ENCODE measurements at regions not wholly inside any gene's neighbourhood (a gene's known extent, or its start where the extent isn't known, plus 50 kb on each side); places are given as distances from the start of the nearest gene placed in this dataset.
"Not testable (repeated sequence)": the region's sequence is repeated elsewhere in the genome, so short reads cannot be mapped to it uniquely, and the experiment has no call there.

DNA sequence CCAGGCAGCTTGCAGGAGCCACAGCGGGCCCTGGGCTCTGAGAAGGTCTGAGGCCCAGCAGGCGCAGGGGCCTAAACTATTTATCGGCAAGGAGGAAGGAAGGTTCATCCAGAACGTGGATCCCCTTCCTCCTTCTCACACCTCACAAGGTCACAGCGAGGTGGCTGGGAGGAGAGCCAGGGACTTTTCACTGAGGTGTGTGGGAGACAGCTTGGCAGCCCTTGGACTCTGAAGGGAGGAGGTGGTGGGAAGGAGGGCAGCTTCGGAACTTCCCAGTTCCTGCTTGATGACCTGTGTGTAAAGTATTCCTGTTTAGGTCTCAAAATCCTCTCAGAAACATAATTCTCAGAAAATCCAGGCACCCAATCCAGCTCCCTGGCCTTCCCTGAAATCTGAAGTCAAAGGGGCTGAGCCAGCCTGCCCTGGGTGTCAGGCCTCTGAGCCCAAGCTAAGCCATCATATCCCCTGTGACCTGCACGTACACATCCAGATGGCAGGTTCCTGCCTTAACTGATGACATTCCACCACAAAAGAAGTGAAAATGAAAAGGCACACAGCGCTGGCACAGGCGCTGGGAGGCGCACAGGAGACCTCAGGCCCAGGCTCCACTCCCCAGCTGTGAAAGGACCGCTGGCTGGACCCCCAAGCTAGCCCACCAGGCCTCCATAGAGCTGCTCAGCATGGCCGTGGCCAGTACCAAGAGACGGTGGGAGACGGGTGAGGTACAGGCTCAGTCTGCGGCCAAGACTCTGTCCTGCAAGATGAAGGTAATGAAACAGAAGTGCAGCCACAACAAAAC is 269.4 kb upstream of the FRG2C start:
- not testable (repeated sequence) for DNase-seq (ENCODE audit: low read depth)

DNA sequence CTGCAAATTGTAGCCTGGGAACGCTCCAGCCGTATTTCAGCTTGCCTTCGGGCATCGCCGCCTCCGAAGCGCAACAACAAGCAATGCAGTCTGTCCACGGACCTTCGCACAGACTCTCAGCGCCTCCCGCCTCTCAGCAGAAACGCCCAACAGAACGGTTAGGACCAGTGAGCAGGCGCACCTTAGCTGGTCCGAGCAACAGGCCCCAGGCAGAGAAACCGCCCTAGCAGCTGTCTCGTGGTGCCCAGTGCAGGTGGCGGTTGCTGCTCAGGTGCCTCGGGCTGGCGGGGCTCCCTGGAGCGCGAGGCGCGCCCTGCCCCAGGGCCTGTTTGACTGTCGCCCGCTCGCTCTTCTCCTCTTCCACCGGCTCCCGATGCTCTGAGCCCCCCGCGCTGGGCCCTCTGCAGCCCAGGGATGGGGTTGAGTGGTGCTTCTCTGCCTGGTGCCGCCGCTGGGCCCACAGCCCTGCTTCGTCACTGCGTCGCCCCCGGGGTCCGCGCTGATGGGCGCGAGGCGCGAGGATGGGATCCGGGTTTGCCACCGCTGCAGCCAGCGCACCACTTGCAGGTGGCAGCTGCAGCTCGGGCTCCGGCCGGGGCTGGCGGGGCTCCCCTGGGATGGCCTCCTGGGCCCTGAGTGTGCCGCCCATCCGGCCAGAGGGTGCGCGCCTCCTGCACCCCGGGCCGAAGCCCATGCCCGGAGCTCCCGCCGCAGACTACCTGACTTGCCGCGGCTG is 268.4 kb upstream of the FRG2C start:
- no peak for DNase-seq (ENCODE audit: low read depth)

DNA sequence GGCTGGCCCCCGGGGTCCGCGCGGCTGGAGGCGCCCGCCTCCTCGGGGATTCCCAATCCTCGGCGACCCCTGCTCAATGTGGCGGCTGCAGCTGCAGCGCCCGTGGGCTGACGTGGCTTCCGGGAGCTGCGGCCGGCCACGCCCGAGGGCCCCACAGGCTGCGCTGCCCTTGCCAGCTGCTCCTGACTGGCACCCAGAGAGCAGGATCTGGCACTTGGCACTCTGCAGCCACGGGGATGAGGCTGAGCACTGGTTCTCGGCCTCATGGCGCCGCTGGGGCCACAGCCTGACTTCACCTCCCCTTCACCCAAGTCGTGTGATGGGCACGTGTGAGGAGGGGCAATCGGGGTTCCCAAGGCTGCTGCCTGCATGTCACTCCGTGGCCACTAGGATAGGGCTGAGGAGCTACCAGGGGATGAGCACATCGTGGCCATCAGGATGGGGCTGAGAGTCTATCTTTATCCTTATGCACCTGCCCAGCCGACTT is 267.8 kb upstream of the FRG2C start:
- DNase-seq (ENCODE audit: low read depth), result no peak

DNA sequence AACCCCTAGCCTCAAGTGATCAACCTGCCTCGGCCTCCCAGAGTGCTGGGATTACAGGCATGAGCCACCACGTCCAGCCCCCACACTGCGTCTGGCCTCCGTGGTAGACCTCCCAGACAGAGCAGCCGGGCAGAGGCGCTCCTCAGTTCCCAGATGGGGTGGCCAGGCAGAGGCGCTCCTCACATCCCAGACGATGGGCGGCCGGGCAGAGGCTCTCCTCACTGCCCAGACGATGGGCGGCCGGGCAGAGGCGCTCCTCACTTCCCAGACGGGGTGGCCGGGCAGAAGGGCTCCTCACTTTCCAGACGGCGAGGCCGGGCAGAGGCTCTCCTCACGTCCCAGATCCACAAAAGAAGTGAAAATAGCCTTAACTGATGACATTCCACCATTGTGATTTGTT is 266.6 kb upstream of the FRG2C start:
- DNase-seq (ENCODE audit: low read depth), result not testable (repeated sequence)

DNA sequence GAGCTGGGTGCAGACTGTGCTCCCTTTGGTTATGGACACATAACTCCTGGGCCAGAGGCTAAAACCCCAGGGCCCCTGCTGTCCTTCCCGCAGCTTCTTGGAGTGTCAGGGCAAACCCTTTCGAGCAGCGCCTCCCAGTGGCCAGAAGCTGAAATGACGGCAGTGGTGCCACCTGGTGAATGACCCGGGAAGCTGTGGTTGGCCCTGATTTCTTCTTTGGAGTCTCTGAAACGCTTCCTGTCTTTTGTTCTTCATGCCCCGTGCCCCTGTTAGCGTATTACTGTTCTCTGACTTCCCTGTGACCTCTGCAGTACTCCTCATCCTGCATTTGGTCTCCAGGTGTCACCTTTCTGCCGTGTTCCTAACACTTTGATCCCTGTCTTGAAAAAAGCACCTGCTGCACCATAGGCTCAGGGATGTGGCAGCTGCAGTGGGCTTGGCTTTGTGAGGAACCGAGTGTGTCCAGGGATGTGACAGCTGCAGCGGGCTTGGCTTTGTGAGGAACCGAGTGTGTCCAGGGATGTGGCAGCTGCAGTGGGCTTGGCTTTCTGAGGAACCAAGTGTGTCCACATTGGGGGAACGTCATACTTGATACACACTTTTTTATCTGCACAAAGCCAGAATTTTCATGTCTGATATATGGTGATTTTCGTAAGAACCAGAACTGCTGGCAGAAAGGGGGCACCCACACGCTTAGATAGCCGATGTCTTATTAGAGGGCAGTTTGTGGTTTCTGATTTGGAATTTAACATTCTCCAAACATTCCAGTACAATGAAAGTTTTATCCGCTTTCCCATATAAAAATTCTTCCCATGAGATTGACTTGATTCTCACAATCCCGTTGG is 241.8 kb upstream of the FRG2C start:
- not testable (repeated sequence) for DNase-seq (ENCODE audit: low read depth)

DNA sequence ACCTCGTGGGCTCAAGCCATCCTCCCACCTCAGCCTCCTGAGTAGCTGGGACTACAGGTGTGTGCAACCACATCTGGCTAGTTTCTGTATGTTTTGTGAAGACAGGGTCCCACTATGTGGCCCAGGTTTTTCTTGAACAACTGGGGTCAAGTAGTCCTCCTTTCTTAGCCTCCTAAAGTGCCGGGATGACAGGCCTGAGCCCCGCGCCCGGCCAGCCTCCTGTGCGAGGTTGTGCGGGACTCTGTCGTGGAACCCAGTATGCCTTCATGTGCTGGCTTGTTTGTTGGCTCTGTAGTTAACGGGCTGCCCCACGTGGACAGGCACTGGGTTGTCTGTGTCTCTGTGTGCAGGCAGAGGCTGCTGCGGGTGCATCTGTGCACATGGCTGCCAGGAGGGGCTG is 238.7 kb upstream of the FRG2C start:
- not testable (repeated sequence) for DNase-seq (ENCODE audit: low read depth)

DNA sequence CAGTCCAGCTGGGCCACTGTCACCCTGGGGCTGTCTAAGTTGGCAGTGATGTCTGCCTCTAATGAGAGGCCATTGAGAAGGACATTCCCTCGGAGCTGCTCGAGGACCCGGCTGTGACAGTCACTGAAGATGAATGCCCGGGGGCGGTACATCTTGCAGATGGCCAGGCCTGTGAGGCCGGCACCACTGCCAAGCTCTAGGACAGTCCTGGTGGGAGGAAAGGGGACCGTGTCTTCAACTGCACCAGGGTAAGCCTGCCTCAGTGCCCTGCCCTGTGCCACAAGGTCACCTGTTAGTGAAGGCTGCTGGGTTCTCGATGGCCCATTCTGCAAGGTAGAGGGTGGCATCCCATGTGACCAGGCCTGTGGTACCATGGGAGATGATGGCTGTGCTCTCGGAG is 236.6 kb upstream of the FRG2C start:
- DNase-seq (ENCODE audit: low read depth), result not testable (repeated sequence)

DNA sequence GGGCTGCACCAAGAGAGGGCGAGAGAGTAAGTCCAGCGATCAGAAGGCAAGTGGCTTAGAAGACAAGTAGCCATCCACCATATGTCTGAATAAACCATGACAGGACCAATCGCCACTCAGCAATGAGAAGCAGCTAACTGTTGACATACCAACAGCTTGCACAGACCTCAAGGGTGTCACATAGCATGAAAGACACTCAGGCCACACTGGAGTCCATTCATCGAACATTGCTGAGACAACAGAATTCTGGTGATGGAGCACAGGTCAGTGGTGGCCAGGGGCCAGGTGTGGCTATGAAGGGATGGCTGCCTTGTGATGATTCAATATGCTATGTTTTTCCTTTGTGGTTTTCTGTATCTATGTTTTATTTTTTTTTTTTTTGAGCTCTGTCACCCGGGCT is 236.2 kb upstream of the FRG2C start:
- peak; percentile 1 for DNase-seq (ENCODE audit: low read depth)

DNA sequence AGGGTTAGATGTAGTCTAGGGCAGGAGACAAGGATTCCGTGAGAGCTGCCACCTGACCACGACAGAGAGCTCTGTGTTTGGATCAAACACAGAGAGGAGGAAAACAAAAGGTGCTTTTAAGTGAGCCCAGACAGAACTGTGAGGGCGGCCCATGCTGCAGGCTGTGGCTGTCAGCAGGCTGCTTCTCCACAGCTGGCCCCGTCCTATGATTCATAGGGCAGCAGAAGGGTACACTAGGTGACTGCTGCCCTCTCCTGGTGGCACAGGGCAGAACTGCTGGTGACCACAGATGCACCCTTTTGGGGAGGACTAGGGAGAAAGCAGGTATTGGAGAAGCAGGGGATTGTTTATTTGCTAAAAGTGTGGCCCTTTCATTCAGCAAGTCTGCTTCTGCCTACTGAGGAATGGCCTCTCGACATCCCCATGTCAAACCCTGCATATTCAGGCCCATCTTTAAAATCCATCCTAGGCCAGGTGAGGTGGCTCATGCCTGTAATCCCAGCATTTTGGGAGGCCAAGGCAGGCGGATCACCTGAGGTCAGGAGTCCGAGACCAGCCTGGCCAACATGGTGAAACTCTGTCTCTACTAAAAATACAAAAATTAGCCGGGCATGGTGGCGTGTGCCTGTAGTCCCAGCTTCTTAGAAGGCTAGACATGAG is 234.4 kb upstream of the FRG2C start:
- DNase-seq (ENCODE audit: low read depth), result peak; percentile 58

DNA sequence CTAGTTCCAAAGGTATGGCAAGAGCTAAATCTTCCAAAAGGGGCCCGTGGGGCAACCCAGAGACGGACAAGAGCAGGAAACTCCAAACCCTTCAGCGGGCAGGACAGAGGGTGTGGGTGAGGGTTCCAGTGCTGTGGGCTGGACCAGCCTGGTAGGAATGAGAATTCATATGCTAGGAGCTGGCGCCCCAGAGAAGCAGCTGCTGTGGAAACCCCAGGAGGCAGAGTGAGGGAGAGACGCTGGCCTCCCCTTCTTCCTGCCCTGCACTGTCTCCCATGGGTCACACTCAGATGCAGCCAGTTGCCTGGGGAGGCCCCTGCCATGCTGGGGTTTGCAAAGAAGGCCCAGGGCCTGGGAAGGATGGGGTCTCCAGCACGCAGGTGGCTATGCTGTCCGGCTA is 233.7 kb upstream of the FRG2C start:
- DNase-seq (ENCODE audit: low read depth), result not testable (repeated sequence)

DNA sequence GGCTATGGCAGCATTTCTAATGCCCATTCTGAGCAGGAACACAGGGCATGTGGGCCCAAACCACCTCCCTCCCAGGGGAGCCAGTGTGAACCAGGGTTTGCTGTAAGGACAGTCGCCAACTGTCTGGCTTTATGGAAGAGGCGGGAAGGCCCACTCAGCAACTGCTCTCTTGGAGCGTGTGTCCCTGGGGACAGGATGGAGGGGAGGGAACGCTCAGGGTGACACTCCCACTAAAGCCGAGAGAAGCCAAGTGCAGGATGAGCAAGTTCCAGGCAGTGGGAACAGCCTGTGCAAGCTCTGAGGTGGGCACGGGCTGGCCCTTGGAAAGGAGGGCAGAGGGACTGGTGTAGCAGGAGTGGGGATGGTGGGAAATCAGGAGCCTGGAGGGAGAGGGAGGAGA is 233.0 kb upstream of the FRG2C start:
- not testable (repeated sequence) for DNase-seq (ENCODE audit: low read depth)

DNA sequence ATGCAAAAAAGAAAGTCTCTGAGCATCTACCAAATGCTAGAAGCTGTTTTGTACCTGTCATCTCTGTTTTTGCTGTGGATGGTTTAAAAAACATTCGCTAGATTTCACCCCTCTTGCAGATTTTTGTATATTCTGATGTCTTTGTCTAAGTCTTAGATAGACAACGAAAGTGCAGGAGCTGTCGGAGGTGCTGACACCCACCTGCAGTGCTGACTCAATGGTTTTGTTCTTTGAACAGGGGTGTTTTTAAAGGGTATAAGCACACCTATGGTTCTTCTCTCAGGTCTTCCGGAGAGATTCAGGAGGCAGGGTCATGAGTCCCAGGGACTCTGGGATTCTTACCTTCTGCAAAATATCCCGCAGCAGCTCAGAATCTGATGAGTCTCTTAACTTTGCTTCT is 231.7 kb upstream of the FRG2C start:
- DNase-seq (ENCODE audit: low read depth), result not testable (repeated sequence)

DNA sequence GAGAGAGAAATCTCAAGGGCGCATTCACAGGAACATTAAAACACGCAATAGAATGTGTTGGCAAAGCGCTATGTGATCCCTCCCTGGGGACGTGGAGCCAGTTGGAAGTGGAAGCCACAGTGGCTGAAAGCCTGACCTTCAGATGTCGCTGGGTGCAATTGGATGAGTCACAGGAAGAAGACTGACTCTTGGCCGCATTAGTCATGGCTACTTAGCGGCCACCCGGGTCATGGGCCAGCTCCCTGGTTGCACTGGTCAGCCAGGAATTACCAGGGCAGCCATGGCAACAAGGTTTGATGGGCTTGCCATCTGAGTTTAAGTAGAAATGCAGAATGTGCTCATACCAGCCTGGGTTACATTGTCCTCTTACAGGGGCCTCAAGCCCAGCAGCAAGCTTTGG is 231.2 kb upstream of the FRG2C start:
- peak; percentile 82 for DNase-seq (ENCODE audit: low read depth)

DNA sequence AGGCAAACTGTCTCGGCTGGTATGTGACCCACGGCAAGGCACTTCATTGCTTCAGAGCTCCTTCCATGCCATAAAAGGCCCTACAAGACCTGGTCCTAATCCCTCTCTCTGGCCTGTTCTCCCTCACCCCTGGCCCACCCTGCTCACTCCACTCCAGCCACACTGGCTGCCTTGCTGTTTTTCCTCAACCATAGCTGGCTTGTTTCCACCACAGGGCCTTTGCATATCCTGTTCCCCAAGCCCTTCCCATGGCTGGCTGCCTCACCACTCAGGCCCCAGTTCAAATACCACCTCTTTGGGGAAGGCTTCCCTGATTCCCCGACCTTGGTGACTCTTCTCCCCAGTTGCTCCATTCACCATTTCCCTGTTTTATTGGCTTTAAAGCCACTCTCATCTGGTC is 230.8 kb upstream of the FRG2C start:
- DNase-seq (ENCODE audit: low read depth), result not testable (repeated sequence)

DNA sequence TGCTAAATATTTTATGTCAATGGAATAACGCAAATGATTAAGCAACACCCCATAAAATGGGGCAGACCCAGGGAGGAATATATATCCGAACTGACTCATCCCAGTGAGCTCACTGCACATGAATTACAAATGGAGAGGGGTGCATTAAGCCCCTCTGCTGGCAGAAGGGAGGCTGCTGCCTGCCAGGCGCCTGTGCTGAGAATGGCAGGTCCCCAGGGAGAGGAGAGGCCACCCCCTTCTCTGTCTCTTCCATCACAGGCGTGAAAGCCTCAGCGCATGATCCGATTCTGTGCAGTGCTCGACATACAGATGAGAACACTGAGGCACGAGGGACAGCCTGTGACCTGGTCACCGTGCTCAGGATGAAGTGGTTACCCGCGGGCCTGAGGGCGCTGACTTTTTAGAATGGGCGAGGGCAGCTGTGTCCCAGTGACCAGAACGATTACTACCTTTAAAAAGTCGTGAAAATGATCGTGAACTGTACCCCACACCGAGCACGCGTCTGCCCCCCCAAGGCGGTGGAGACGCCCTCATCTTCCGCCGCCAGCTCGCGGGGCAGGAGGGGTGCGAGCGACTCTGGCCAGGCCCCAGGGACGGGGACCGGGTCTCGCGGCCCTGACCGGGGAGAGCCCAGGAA is 229.7 kb upstream of the FRG2C start:
- peak; percentile 45 for DNase-seq (ENCODE audit: low read depth)

DNA sequence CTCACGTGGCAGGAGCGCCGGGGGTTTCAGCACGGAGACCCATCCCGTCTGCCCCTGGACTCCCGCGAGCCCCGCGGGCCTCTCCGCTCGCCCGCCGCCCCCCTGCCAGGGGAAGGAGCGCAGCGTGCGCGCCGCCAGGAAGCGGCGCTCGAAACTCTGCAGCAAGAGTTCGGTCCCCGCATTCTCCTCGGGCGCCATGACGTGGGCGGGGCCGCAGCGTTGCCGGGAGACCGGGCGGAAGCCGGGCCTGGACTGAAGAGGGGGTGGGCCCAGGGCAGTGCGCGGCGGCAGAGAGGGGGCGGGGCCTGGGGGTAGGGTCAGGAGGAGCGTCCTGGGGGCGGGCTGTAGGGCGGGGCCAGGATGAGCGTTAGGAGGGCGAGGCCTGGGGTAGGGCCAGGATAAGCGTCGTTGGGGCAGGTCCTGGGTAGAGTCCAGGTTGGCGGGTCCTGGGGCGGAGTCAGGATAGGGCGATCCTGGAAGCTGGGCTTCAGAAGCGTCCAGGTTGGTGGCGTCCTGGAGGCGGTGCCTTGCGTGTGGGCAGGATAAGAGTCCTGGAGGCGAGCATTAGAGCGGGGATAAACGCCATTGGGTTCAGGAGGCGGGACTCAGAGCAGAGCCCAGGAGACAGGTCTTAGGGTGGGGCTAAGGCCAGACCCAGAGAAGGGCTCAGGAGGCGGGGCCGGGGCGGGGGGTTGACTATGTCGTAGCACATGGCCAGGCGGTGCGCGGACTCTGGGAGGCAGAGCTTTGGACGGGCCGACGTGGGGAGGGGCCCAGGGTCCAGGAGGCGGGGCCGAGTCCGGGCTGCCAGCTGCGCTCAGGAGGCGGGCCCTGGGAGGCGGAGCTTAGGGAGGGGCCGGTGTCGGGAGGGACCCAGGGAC is 229.0 kb upstream of the FRG2C start:
- peak; percentile 95 for DNase-seq (ENCODE audit: low read depth)

DNA sequence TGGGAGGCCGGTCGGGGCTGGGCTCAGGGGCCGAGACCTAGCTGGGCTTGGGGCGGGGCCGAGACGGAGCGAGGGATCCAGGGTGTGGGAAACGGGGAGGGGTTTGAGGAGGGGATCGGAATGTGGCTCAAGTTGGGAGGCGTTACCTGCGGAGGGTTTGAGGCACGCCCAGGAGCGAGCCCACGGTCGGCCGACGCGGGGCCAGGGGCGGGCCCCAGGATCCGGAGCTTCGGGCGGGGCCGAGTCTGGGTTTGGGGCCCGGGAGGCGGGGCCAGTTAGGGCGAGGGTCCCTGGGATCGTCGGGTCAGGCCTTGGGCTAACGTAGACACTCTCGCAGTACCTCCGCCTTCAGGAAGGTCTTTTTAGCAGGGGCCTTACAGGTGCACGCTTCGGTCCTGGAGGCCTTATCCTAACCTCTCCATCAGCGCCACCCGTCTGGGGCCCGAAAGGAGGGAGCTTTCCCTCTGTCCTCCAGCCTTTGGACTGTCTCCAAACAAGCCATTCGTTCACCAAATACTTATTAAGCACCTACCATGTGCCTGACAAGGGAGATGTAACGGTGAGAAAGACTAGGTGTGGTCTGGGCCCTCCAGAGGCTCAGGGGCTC is 228.2 kb upstream of the FRG2C start:
- DNase-seq (ENCODE audit: low read depth), result peak; percentile 12

DNA sequence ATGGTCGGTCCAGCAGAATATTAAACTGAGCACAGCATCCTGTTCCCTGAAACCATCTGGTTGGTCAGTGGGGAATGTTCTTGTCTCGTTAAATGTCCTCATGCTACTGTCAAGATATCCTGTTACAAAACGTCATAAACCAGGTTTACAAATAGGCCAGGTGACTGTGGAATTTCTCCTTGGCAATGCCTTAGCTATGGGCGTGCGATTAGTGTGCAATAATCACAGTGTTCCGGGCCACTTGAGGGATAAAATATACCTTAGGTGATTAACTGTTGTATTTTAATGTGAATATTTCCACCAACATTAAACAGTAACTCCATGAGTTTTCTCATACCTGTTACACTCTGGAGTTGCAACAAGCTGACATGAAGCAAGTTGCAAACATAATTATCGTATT is 223.1 kb upstream of the FRG2C start:
- not testable (repeated sequence) for DNase-seq (ENCODE audit: low read depth)

DNA sequence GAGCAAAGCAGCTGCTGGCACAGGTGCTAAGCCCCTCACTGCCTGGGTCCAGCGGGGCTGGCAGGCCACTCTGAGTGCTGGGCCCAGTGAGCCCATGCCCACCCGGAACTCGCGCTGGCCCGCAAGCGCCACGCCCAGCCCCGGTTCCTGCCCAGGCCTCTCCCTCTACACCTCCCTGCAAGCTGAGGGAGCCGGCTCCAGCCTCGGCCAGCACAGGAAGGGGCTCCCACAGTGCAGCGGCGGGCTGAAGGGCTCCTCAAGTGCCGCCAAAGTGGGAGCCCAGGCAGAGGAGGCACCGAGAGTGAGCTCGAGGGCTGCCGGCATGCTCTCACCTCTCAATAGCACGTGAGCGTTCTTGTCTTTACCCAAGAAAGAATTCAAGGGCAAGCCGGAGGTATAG is 219.5 kb upstream of the FRG2C start:
- not testable (repeated sequence) for DNase-seq (ENCODE audit: low read depth)

DNA sequence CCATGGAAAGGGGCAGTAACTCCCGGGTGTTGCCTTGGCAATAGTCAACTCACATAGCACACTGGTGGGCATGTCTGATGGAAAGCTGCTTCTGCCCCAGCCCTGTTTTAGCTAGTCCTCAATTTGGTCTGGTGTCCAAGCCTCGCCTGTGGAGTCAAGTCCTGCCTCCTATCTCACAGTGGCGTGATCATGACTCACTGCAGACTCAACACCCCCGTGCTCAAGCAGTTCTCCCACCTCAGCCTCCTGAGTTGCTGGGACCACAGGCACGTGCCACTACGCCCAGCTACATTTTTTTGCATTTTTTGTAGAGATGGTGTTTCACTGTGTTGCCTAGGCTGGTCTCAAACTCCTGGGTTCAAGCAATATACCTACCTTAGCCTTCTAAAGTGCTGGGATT is 218.9 kb upstream of the FRG2C start:
- not testable (repeated sequence) for DNase-seq (ENCODE audit: low read depth)

Data from iris pigment epithelial cell (primary cell).